Left ventricle myocardium inferior (tissue), 1 donor: ENCODE measurements at regions not wholly inside any gene's neighbourhood (a gene's known extent, or its start where the extent isn't known, plus 50 kb on each side); places are given as distances from the start of the nearest gene placed in this dataset.

Experiments
- DNase-seq: peaks from one replicate; pipeline ENCODE4 v3.0.0-alpha.2; 2020
- H3K27ac ChIP-seq: fragments of 200-600 bp; replicated peaks from 2 replicates; pipeline ENCODE4 v1.8.0; 2021
- H3K27me3 ChIP-seq: fragments of 200-600 bp; 2 replicates; pipeline ENCODE4 v1.8.0; 2021; ENCODE audit warnings: low read depth
- H3K36me3 ChIP-seq: fragments of 200-600 bp; 2 replicates; pipeline ENCODE4 v1.8.0; 2021
- H3K4me1 ChIP-seq: fragments of 200-600 bp; 2 replicates; pipeline ENCODE4 v1.8.0; 2021
- H3K4me3 ChIP-seq: fragments of 200-600 bp; 2 replicates; pipeline ENCODE4 v1.8.0; 2021; ENCODE audit warnings: mild to moderate bottlenecking, moderate library complexity
- H3K9me3 ChIP-seq: fragments of 200-600 bp; replicated peaks from 2 replicates; pipeline ENCODE4 v1.8.0; 2021
- intact Hi-C: fragments of 100-400 bp; cut with micrococcal nuclease; formaldehyde crosslinking; loops from one replicate; pipeline ENCODE4 v1.11.0; 2022
- TF ChIP-seq, protein P1 (sequence below): fragments of 200-600 bp; IDR thresholded peaks from 2 replicates; pipeline ENCODE4 v1.8.0; 2021; ENCODE audit warnings: antibody characterized with exemption, mild to moderate bottlenecking, borderline replicate concordance
- donor health status: DM: no; HTN: yes; CAD: no; lungs with severe emphysema.

DNA sequence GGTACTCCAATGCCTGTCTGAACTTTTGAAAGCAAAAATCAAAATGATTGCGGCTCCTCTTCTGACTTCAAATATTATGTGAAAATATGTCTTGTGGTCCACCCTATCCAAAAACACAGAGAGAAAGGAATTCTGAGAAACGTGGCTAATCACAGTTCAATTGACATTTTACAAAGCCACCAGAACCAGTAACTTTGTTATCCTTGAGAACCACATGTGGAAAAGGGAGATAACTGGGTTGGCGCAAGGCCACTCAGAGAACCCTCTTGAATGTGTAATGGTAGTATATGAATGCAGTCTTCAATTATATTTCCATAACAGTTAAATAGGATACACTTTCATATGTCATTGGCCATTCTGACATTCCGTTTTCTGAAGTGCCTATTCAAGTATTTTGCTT, 1030.0 kb upstream of the TMPRSS15 start:
- no peaks in the 10 kb centered on the region for H3K36me3 ChIP-seq
- no peak for DNase-seq
- H3K27me3 ChIP-seq: no peaks in the 10 kb centered on the region
- H3K4me3 ChIP-seq: no peak overlapping the region
- peaks cover 17% of the 10 kb centered on the region for H3K9me3 ChIP-seq
- H3K27ac ChIP-seq: no peak overlapping the region
- intact Hi-C loops: no loop called here
- H3K4me1 ChIP-seq: no peaks in the 10 kb centered on the region
- TF ChIP-seq, protein P1, sequence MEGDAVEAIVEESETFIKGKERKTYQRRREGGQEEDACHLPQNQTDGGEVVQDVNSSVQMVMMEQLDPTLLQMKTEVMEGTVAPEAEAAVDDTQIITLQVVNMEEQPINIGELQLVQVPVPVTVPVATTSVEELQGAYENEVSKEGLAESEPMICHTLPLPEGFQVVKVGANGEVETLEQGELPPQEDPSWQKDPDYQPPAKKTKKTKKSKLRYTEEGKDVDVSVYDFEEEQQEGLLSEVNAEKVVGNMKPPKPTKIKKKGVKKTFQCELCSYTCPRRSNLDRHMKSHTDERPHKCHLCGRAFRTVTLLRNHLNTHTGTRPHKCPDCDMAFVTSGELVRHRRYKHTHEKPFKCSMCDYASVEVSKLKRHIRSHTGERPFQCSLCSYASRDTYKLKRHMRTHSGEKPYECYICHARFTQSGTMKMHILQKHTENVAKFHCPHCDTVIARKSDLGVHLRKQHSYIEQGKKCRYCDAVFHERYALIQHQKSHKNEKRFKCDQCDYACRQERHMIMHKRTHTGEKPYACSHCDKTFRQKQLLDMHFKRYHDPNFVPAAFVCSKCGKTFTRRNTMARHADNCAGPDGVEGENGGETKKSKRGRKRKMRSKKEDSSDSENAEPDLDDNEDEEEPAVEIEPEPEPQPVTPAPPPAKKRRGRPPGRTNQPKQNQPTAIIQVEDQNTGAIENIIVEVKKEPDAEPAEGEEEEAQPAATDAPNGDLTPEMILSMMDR: no peak

DNA sequence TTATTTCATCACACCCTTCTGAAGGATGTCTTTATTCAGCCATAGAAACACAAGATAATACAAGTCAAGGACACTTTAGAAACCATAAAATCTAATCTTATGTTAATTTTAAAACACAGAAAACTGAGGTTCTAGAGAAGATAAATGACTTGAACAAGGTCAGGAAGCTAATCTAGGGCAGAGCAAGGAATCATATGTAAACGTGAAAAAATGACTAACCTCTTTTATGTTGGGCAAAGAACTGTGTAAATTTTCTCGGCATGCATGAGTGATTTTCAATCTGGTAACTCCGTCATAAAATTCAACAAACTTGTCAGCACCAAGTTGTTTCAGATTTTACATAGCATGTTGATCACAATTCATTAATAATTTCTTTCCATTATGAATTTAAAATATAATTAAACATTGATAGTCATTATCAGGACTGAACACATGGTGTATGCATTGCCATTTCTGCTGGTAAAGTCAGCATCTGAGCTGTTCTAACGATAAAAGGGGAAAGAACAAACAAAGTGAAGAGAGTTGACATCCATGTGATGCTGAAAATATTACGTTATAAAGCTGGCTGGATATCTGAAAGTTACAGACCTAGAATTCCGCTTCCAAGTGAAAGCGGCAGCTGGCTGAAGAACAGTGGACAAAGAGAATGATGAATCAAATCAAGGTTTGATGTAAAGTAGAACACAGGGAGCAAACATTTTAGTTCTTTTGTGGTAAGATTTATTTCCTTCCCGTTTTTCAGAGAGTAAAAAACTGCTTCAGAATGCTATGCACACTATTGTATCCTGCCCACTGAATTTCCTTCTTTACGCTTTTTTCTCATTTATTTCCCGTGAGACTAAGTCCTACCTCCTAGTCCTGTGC, 1037.4 kb upstream of the TMPRSS15 start:
- intact Hi-C loops: no loop called here
- no peaks in the 10 kb centered on the region for H3K36me3 ChIP-seq
- TF ChIP-seq, protein P1: no peak
- no peaks in the 10 kb centered on the region for H3K4me1 ChIP-seq
- DNase-seq: no peak
- H3K27me3 ChIP-seq: no peaks in the 10 kb centered on the region
- H3K9me3 ChIP-seq: no peaks in the 10 kb centered on the region
- H3K27ac ChIP-seq: no peak overlapping the region
- no peak overlapping the region for H3K4me3 ChIP-seq

DNA sequence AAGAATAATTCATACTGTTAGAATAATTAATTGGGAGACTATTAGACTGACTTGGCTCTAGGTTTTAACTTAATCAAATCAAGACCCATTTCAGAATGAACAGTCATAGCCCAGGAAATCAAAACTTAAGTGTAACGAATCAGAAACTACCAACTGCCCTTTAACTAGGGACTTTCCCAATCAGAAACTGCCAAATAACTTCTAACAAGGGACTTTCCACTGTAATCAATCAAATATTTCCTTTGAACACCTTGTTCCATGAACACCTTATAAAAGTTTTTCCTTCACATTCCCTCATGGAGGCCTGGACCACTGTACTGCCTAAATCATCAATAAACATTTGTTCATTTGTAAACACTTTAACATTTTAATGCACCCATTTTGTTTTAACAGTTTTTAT, 1054.7 kb upstream of the TMPRSS15 start:
- Histone ChIP-seq H3K27ac (no peak overlapping the region), H3K36me3 (no peaks in the 10 kb centered on the region), H3K4me3 (no peak overlapping the region), H3K9me3 (no peaks in the 10 kb centered on the region), H3K4me1 (no peaks in the 10 kb centered on the region), H3K27me3 (no peaks in the 10 kb centered on the region)
- DNase-seq: no peak
- TF ChIP-seq, protein P1: no peak
- intact Hi-C loops: no loop called here

DNA sequence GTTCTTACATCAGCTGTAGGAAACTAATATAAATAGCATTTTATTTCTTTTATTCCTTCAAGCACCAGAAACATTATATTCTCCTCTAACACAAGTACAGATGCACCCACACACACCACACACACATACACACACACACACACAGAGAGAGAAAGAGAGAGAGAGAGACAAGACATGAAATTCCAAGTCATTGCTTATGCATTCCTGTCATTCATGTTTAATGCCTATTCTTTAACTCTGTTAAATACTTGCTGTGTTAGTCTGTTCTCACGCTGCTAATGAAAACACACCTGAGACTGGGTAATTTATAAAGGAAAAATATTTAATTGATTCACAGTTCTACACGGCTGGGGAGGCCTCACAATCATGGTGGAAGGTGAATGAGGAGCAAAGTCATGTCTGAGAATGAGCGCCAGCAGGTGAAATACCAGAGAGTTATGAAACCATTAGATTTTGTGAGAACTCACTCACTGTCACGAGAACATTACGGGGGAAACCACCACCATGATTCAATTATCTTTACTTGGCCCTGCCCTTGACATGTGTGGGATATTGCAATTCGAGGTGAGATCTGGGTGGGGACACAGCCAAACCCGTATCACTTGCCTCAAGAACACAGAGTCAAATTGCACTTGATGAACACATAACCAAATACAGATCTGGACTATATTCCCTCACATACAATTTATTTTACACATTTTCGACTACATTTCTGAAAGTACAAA, 1058.1 kb upstream of the TMPRSS15 start:
- Histone ChIP-seq H3K27ac (no peak overlapping the region), H3K9me3 (no peaks in the 10 kb centered on the region), H3K4me3 (no peak overlapping the region), H3K36me3 (no peaks in the 10 kb centered on the region), H3K4me1 (no peaks in the 10 kb centered on the region), H3K27me3 (no peaks in the 10 kb centered on the region)
- DNase-seq: no peak
- TF ChIP-seq, protein P1: no peak
- intact Hi-C loops: no loop called here

DNA sequence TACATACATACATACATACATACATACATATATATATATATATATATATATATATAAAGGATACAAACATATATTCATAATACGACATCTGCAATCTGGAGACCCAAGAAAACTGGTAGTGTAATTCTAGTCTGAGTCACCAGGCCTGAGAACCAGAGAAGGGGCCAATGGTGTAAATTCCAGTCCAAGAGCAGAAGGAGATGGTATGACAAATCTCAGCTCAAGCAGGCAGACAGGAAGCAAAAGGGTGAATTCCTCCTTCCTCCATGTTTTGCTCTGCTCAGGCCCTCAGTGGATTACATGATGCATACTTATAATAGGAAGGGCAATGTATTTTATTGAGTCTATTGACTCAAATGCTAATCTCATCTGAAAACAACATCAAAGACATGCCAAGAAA, 1060.4 kb upstream of the TMPRSS15 start:
- DNase-seq: no peak
- no peaks in the 10 kb centered on the region for H3K27me3 ChIP-seq
- H3K27ac ChIP-seq: no peak overlapping the region
- TF ChIP-seq, protein P1: no peak
- H3K4me1 ChIP-seq: no peaks in the 10 kb centered on the region
- intact Hi-C loops: no loop called here
- no peaks in the 10 kb centered on the region for H3K36me3 ChIP-seq
- no peaks in the 10 kb centered on the region for H3K9me3 ChIP-seq
- H3K4me3 ChIP-seq: no peak overlapping the region
